ENCODE measurements at regions not wholly inside any gene's neighbourhood (a gene's known extent, or its start where the extent isn't known, plus 50 kb on each side); places are given as distances from the start of the nearest gene placed in this dataset.

DNA sequence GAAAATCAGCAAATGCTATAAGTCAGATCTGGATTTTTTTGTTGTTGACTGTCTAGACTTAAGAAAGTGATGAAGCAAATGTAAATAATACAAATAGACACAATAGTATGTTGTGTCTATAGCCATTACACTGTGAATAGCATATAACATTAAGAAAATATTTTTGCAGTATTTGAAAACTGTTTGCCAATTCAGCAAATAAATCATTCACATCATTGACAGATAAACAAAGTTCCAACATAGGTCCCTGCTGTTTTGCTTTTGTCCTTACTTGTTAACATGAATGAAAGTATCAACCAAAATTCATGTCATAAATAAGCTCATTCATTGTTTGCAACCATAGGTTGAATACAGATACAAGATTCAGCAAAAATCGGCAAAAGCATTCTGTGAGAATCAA lies 200.5 kb downstream of the KIF20B start:
- 92% methylated on average over 1 of the region's 1 CpG for WGBS
- Histone ChIP-seq H3K36me3 (no peaks in the 10 kb centered on the region), H3K4me1 (replicated peaks) (no peaks in the 10 kb centered on the region), H3K4me3 (no peak overlapping the region), H3K27ac (no peak overlapping the region), H3K9me3 (no peaks in the 10 kb centered on the region), H3K27me3 (replicated peaks; ENCODE audit: insufficient read depth) (no peaks in the 10 kb centered on the region)
- no peak for DNase-seq (ENCODE audit: low spot score)
- intact Hi-C loops (cut with DNase I): no loop called here
- TF ChIP-seq POLR2AphosphoS5 (IDR thresholded peaks at IDR 0.05) (no peak), POLR2A (IDR thresholded peaks at IDR 0.05) (no peak)
- TF ChIP-seq, protein P1, sequence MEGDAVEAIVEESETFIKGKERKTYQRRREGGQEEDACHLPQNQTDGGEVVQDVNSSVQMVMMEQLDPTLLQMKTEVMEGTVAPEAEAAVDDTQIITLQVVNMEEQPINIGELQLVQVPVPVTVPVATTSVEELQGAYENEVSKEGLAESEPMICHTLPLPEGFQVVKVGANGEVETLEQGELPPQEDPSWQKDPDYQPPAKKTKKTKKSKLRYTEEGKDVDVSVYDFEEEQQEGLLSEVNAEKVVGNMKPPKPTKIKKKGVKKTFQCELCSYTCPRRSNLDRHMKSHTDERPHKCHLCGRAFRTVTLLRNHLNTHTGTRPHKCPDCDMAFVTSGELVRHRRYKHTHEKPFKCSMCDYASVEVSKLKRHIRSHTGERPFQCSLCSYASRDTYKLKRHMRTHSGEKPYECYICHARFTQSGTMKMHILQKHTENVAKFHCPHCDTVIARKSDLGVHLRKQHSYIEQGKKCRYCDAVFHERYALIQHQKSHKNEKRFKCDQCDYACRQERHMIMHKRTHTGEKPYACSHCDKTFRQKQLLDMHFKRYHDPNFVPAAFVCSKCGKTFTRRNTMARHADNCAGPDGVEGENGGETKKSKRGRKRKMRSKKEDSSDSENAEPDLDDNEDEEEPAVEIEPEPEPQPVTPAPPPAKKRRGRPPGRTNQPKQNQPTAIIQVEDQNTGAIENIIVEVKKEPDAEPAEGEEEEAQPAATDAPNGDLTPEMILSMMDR (IDR thresholded peaks at IDR 0.05): no peak

DNA sequence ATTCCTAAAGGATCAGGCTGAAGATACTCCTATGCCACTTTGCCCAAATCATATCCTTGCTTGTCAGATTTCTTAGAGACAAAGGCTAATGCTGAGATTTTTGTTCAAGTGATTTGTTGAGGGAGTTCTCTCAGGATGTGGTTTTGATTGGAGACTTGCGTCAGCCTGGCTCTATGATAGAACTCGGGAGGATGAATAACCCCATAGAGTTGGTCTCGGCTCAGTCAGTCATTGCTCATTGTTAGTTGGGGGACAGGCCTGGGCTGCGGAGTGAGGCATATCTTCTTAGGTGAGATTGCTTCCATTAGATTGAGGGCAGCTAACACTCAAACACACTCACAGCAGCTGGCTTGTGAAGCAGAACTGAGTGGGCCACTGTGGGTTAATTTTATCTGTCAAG lies 203.4 kb downstream of the KIF20B start:
- no peaks in the 10 kb centered on the region for H3K9me3 ChIP-seq
- H3K27me3 ChIP-seq (replicated peaks; ENCODE audit: insufficient read depth): no peaks in the 10 kb centered on the region
- H3K4me3 ChIP-seq: no peak overlapping the region
- DNase-seq (ENCODE audit: low spot score): no peak
- 89% methylated on average over 4 of the region's 4 CpGs for WGBS
- no peaks in the 10 kb centered on the region for H3K4me1 ChIP-seq (replicated peaks)
- intact Hi-C loops (cut with DNase I): no loop called here
- TF ChIP-seq POLR2A (IDR thresholded peaks at IDR 0.05) (no peak), POLR2AphosphoS5 (IDR thresholded peaks at IDR 0.05) (no peak)
- TF ChIP-seq, protein P1 (IDR thresholded peaks at IDR 0.05): no peak
- H3K27ac ChIP-seq: no peak overlapping the region
- H3K36me3 ChIP-seq: no peaks in the 10 kb centered on the region

DNA sequence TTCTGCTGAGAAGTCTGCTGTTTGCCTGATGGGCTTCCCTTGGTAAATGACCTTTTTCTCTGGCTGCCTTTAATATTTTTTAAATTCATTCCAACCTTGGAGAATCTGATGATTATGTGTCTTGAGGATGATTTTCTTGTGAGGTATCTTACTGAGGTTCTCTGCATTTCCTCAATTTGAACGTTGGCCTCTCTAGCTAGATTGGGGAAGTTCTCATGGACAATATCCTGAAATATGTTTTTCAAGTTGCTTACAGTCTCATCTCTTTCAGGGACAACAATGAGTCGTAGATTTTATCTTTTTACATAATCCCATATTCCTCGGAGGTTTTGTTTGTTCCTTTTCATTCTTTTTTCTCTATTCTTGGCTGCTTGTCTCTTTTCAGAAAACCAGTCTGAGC lies 208.4 kb downstream of the KIF20B start:
- no peak for DNase-seq (ENCODE audit: low spot score)
- no peaks in the 10 kb centered on the region for H3K36me3 ChIP-seq
- no peak overlapping the region for H3K4me3 ChIP-seq
- no peak overlapping the region for H3K27ac ChIP-seq
- H3K4me1 ChIP-seq (replicated peaks): no peaks in the 10 kb centered on the region
- WGBS: 43% methylated on average over 3 of the region's 3 CpGs
- no peak for TF ChIP-seq POLR2AphosphoS5 (IDR thresholded peaks at IDR 0.05)
- TF ChIP-seq, protein P1 (IDR thresholded peaks at IDR 0.05): no peak
- intact Hi-C loops (cut with DNase I): no loop called here
- no peaks in the 10 kb centered on the region for H3K9me3 ChIP-seq
- no peaks in the 10 kb centered on the region for H3K27me3 ChIP-seq (replicated peaks; ENCODE audit: insufficient read depth)

DNA sequence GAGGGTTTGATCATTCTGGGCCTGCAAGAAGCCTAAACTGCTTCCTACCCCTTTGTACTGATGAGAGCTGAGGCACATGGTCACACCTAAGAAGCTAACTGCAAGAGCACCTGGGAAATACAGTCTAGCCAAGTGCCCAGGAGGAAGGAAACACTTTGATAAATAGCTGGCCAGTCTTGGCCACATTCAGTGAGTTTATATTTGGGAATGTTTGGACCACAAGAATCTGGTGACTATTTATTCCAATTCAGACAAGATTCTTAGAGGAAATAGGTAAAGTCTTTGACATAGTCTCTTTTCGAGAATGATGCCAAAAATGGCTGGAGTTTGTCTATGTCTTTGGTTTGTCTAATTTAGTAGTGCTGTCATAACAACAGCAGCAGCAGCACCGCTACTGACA lies 213.6 kb downstream of the KIF20B start:
- Histone ChIP-seq H3K36me3 (no peaks in the 10 kb centered on the region), H3K27ac (no peak overlapping the region)
- TF ChIP-seq POLR2A (IDR thresholded peaks at IDR 0.05) (no peak), POLR2AphosphoS5 (IDR thresholded peaks at IDR 0.05) (no peak)
- TF ChIP-seq, protein P1 (IDR thresholded peaks at IDR 0.05): no peak

DNA sequence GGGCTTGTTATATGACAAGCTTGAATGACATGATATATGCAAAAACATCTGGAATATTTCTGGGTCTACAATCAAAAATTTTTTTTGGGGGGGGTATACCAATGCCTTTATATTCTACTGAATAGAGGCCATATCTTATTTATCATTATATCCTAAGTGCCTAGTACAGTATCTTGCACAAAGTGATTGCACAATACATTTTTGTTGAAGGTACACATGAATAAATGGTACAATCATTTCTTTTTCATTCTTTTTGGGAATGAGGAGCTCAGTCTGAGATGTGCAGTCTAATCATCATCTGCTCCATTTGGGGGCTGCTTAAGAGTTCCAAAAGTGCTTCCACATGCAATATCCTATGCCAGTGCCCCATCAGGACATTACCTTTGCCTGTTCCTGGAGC lies 214.6 kb downstream of the KIF20B start:
- Histone ChIP-seq H3K9me3 (no peaks in the 10 kb centered on the region), H3K4me1 (replicated peaks) (no peaks in the 10 kb centered on the region), H3K36me3 (no peaks in the 10 kb centered on the region), H3K27ac (no peak overlapping the region), H3K4me3 (no peak overlapping the region), H3K27me3 (replicated peaks; ENCODE audit: insufficient read depth) (no peaks in the 10 kb centered on the region)
- intact Hi-C loops (cut with DNase I): no loop called here
- TF ChIP-seq POLR2A (IDR thresholded peaks at IDR 0.05) (no peak), POLR2AphosphoS5 (IDR thresholded peaks at IDR 0.05) (no peak)
- TF ChIP-seq, protein P1 (IDR thresholded peaks at IDR 0.05): no peak
- no peak for DNase-seq (ENCODE audit: low spot score)

More for the DNA sequence above, 213.6 kb downstream of the KIF20B start:
- no peaks in the 10 kb centered on the region for H3K9me3 ChIP-seq
- intact Hi-C loops (cut with DNase I): no loop called here
- H3K27me3 ChIP-seq (replicated peaks; ENCODE audit: insufficient read depth): no peaks in the 10 kb centered on the region
- DNase-seq (ENCODE audit: low spot score): no peak
- H3K4me1 ChIP-seq (replicated peaks): no peaks in the 10 kb centered on the region
- WGBS: 94% methylated on average over 2 of the region's 2 CpGs
- no peak overlapping the region for H3K4me3 ChIP-seq
